ENCODE measurements at regions not wholly inside any gene's neighbourhood (a gene's known extent, or its start where the extent isn't known, plus 50 kb on each side); places are given as distances from the start of the nearest gene placed in this dataset.

- TF ChIP-seq POLR2AphosphoS5 (IDR thresholded peaks at IDR 0.05) (no peak), CTCF (IDR thresholded peaks at IDR 0.05) (no peak), POLR2A (IDR thresholded peaks at IDR 0.05) (no peak), EP300 (IDR thresholded peaks at IDR 0.05) (no peak)
These were observed 127.1 kb downstream of the DIO2 start for GRCh38 chr14:80084196-80084595.
